ENCODE measurements at regions not wholly inside any gene's neighbourhood (a gene's known extent, or its start where the extent isn't known, plus 50 kb on each side); places are given as distances from the start of the nearest gene placed in this dataset.

- H3K27ac ChIP-seq, result no peak overlapping the region
Observed at GRCh38 chr13:65054277-65054676, 2175.9 kb downstream of the PCDH9 start.

GRCh38 chr13:65036999-65037398 is 2193.1 kb downstream of the PCDH9 start:
- H3K27ac ChIP-seq, result no peak overlapping the region
- no peak overlapping the region for H3K4me3 ChIP-seq

More at GRCh38 chr13:65054277-65054676, 2175.9 kb downstream of the PCDH9 start:
- no peak overlapping the region for H3K4me3 ChIP-seq

GRCh38 chr13:65035302-65035701 is 2194.8 kb downstream of the PCDH9 start:
- no peak overlapping the region for H3K4me3 ChIP-seq
- no peak overlapping the region for H3K27ac ChIP-seq

- no peak overlapping the region for H3K27ac ChIP-seq
- H3K4me3 ChIP-seq, result no peak overlapping the region
Observed at GRCh38 chr13:65034266-65034665, 2195.9 kb downstream of the PCDH9 start.

GRCh38 chr13:65032825-65033224 is 2197.3 kb downstream of the PCDH9 start:
- H3K4me3 ChIP-seq, result no peak overlapping the region
- H3K27ac ChIP-seq, result no peak overlapping the region

DNA sequence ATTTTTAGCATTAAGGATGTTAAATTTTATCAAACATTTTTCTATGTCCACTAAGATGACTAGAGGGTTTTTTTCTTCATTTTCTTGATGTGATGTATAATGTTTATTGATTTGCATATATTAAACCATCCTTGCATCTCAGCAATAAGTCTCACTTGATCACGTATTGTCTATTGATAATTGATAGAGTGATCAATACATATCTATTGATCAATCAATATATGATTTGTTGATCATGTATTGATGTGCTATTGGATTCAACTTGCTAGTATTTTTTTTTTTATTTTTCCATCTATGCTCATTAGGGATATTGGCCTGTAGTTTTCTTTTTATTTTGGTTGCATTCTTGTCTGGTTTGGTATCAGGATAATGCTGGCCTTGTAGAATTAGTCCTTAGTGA is 2202.0 kb downstream of the PCDH9 start:
- no peak overlapping the region for H3K27ac ChIP-seq
- H3K4me3 ChIP-seq, result no peak overlapping the region

GRCh38 chr13:65026505-65026904 is 2203.6 kb downstream of the PCDH9 start:
- Histone ChIP-seq H3K27ac (no peak overlapping the region), H3K4me3 (no peak overlapping the region)

DNA sequence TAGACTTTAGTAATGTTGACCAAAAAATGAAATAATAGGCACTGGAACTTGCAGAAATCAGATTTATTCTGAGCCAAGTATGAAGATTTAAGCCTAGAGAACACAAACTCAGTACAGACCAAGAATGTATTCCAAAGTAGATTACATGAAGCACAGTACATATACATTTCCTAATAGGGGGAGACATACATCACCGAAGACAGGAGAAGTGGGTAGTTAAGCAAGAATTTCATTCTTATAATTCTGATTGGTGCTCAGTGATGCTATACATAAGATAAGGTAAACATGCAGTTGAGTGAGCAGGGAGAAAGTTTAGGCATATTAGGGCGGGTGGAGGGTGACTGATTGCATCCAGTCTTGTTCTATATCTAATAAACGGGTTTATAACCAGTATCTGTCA is 2218.8 kb downstream of the PCDH9 start:
- no peak overlapping the region for H3K27ac ChIP-seq
- no peak overlapping the region for H3K4me3 ChIP-seq

DNA sequence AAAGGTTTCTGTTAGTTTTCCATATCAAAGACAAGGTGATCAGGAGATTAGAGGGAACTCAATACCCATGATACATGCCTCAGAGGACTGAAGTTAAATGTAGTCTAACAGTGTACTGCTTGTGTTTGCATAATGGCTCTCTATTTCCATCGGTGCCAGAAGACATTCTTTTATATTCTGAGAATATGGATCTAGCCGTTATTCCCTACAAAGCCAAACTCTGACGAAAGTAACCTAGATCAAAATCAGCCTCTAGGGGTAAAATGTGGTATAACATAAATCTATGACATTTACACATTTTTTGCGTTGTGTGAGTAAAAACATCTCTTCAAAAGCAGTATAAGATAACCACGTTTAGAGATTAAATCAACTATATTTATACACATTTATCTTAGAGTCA is 2232.7 kb downstream of the PCDH9 start:
- Histone ChIP-seq H3K4me3 (no peak overlapping the region), H3K27ac (no peak overlapping the region)

DNA sequence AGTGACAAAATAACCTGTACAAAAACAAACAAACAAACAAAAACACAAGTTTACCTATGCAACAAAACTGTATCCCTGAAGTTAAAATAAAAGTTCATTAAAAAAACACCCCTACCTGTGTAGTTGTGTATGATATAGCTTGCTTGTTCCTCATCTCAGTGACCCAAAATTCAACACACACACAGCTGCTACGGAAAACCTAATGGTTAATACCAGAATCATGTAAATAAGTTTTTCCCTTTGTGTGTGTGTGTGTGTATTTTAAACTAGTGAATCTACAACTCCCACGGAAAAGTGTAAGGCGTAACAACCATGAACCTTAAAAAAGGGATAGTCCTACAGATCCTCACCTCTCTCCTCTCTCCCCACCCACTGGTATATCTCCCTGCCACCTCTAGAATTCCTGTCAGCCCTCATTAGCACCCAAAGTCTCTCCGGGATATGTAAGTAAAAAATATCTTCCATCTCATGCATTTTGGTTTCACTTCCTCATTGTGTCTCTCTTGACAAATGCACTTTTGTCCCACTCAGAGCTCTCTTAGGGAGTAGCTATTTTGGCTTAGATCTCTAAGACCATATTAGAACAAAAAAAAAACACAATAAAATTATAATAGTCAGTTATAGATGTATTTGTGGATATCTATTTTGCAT is 2236.5 kb downstream of the PCDH9 start:
- H3K4me3 ChIP-seq, result no peak overlapping the region
- H3K27ac ChIP-seq, result no peak overlapping the region

DNA sequence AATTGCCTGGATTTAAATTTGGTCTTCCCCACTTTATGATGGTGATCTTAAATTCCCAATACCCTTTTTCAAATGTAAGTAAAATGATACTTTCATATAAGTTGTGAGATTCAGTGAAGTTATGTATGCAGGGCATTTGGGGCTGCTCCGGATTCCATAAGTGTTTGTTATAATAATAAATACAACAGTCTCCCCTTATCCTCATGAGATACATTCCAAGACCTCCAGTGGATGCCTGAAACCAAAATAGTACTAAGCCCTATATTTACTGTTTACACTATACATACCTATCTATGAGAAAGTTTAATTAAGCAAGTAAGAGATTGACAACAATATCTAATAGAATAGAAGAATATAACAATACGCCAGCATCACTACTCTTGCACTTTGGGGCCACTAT is 2237.8 kb downstream of the PCDH9 start:
- Histone ChIP-seq H3K4me3 (no peak overlapping the region), H3K27ac (no peak overlapping the region)

DNA sequence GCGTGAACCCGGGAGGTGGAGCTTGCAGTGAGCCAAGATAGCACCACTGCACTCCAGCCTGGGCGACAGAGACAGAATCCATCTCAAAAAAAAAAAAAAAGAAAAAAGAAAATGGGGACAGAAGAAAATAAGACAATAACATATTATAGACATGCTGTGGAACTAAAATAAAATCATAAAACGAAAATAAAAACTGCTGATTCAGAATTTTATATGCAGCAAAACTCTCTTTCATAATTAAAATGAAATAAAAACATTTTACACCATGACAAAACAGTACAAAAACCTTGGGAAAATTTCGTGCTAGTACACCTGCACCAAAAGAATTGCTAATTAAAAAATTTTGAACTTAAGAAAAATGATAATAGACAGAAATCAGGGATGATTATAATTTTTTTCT is 2245.1 kb downstream of the PCDH9 start:
- no peak overlapping the region for H3K27ac ChIP-seq

DNA sequence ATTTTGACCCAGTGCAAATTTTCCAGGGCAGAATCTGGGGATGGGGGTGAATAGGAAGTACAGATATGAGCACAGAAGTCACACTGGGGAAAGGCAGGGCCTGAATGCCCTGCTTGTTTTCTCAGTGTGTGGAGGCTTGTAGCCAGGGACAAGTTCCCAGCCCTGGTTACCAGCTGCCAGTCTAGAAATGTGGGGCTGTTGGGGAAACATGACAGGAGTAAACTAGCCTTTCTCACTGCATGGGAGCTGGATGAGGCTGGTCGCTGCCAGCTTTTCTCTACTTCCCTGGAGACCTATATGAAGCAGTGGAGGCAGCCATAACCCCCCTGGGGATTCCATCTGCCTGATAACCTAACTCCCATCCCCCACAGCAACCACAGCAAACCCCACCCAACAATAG is 2267.7 kb downstream of the PCDH9 start:
- no peak overlapping the region for H3K4me3 ChIP-seq
- H3K27ac ChIP-seq, result no peak overlapping the region

More for the DNA sequence above, 2245.1 kb downstream of the PCDH9 start:
- H3K4me3 ChIP-seq, result no peak overlapping the region

DNA sequence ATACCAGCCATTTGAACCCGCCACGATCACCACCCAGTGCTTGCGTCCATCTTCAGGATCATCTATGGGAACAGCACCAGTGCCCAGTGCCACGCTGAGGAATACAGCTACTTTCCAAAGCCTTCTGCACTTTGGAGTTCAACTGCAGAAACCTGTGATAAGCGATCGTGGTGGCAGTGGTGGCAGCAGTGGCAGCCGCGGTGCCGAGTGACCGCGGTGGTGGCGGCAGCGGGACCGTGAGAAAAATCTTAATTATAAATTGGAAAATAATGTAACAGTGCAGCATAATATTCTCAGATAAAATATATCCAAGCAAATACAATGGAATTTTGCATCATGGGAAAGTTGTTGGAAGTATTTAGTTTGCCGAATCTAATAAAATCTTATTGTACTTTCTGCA is 2270.9 kb downstream of the PCDH9 start:
- Histone ChIP-seq H3K27ac (no peak overlapping the region), H3K4me3 (no peak overlapping the region)

GRCh38 chr13:64958106-64958505 is 2272.0 kb downstream of the PCDH9 start:
- Histone ChIP-seq H3K27ac (no peak overlapping the region), H3K4me3 (no peak overlapping the region)

DNA sequence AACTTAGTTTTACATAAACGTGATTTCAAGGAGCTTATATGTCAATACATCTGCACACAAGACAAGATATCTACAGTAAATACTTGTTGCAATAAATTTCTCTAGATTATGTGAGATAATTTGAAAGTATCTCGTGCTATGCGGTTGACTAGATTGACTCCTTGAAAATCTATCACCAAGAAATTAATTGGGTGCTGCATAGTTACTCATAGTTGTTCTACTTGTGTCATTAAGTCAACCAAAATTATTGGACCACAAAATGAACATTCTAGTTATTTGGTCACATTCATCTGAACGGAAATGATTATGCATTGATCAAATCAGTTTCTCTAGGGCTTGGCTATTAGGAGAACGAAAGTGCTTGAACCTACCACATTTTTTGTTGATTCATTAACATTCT is 2291.5 kb downstream of the PCDH9 start:
- Histone ChIP-seq H3K27ac (no peak overlapping the region), H3K4me3 (no peak overlapping the region)

- H3K27ac ChIP-seq, result no peak overlapping the region
- no peak overlapping the region for H3K4me3 ChIP-seq
Observed at GRCh38 chr13:64937302-64937701, 2292.8 kb downstream of the PCDH9 start.

DNA sequence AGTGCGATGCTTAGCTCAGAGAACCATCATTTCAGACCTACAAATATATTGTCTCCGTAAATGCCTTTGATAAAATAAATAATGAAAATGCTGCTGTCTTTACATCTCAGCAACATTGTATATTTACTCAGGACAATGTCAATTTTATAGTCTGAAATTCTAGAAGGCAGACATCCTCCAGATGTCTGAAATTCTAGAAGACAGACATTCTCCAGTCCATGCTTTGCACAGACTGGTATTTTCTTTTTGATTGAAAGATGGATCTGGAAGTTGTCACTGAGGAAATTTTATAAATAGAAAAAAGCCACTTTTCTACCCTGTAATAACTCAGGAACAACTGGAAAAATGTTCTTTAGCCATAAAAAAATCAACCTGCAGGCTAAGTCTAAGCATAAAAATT is 2293.3 kb downstream of the PCDH9 start:
- H3K27ac ChIP-seq, result no peak overlapping the region

GRCh38 chr13:64935441-64935840 is 2294.7 kb downstream of the PCDH9 start:
- H3K4me3 ChIP-seq, result no peak overlapping the region
- H3K27ac ChIP-seq, result no peak overlapping the region

More for the DNA sequence above, 2293.3 kb downstream of the PCDH9 start:
- H3K4me3 ChIP-seq, result no peak overlapping the region

DNA sequence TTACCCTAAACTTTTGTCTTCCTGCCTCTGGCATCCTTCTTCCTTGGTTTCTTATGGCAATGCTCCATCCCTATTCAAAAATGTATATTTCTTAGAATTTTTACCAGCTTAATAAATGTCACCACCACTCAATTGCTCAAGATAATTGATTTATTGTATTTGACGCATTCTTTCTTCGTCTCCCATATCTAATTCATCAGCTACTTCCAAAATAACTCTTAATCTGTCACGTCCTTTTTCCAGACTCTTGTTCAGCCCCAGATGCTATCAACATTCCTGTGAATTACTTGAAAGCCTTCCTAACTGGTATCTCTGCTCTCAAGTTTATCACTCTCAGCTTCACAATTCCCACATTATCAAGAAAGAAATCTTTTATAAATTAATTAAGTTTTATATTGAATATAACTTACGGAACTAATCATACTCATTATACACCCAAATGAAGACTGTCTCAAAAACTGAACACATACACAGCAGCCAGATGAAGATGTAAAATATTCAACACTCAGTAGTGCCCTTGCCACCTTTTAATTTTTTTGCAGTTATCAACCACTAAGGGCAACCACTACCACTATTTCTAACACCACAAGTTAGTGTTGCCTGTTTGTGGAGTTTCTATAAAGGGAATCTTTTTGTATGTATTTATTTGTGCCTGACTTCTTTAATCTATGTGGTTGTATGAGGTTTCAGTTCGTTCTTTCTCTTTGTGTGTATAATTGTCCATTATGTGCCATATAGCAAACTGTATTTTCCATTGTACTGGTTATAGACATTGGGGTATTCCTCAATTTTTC is 2295.4 kb downstream of the PCDH9 start:
- Histone ChIP-seq H3K27ac (no peak overlapping the region), H3K4me3 (no peak overlapping the region)

DNA sequence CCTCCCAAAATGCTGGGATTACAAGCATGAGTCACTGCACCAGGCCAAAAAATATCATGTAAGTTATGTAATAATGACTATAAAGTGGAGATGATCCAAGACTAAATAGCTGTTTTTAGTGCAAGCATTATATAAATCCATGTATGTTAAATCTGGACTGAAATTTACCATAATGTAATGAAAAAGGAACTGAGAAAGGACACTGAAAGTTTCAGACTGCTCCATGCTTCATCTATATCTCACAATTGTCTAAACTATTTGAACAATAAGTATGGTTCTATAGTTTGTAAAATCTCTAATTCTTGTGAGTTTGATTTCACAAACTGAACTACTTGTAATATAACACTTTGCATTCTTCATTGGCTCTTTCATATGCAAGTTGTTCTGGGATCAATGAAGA is 2299.5 kb downstream of the PCDH9 start:
- no peak overlapping the region for H3K27ac ChIP-seq
- no peak overlapping the region for H3K4me3 ChIP-seq

All from skin epidermis (tissue), 12 donors.